ENCODE measurements at regions not wholly inside any gene's neighbourhood (a gene's known extent, or its start where the extent isn't known, plus 50 kb on each side); places are given as distances from the start of the nearest gene placed in this dataset.

DNA sequence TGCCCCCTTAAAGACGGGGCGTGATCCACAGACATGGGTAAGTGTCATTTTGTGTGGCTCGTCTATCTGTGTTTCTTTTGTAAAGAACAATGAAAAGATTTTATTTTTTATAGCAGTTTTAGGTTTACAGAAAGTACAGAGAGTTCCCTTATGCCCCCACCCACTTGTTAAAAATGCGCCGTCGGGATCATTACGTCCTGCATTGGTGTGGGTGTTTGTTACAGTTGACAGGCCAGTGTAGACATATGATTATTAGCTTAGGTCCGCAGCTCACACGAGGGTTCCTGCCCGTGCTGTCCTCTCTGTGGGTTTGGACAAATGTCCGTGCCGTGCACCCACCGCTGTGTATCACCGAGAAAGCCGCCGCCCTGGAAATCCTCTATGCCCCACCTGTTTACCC lies 50.5 kb downstream of the RGS12 start:
- no peak overlapping the region for H3K27ac Mint-ChIP-seq
- POLR2A ChIA-PET = no interaction called here

DNA sequence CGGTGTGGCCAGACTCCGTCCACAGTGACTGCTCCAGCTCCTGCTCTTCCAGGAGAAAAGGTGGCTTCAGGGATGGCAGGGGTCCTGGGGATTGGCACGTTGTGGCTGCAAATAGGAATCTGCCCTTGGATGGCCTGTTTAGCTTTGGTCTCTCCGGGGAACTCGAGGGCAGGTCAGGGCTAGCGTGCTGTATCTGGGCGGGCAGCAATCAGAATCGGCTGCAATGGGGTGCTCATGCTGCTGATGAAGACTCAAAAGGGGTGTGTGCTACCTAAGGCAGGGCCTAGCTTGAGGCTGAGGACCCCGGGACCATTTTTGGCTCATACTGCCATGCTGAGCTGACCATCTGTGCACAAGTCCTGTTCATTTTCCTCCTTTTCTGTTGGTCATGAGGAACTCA lies 51.3 kb downstream of the RGS12 start:
- Mint-ChIP-seq H3K9me3 (no peaks in the 10 kb centered on the region), H3K27ac (no peak overlapping the region), H3K27me3 (no peaks in the 10 kb centered on the region), H3K36me3 (ENCODE audit: low read depth) (no peaks in the 10 kb centered on the region), H3K4me1 (ENCODE audit: low read depth) (peaks cover 21% of the 10 kb centered on the region), H3K4me3 (no peak overlapping the region)
- DNase-seq = no peak
- no peak for ATAC-seq
- intact Hi-C loops (cut with micrococcal nuclease) = no loop called here
- CTCF ChIA-PET = interaction anchor here (0.8 to 1.1 kb wide), 3 partner anchors 11 to 108 kb away, joined by 3 read pairs; no protein-coding TSS in a partner anchor
- TF ChIP-seq, protein P1, sequence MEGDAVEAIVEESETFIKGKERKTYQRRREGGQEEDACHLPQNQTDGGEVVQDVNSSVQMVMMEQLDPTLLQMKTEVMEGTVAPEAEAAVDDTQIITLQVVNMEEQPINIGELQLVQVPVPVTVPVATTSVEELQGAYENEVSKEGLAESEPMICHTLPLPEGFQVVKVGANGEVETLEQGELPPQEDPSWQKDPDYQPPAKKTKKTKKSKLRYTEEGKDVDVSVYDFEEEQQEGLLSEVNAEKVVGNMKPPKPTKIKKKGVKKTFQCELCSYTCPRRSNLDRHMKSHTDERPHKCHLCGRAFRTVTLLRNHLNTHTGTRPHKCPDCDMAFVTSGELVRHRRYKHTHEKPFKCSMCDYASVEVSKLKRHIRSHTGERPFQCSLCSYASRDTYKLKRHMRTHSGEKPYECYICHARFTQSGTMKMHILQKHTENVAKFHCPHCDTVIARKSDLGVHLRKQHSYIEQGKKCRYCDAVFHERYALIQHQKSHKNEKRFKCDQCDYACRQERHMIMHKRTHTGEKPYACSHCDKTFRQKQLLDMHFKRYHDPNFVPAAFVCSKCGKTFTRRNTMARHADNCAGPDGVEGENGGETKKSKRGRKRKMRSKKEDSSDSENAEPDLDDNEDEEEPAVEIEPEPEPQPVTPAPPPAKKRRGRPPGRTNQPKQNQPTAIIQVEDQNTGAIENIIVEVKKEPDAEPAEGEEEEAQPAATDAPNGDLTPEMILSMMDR (IDR thresholded peaks at IDR 0.05) = no peak
- POLR2A ChIA-PET = no interaction called here

More for the DNA sequence above, 50.5 kb downstream of the RGS12 start:
- DNase-seq (no peak), ATAC-seq (no peak)
- no peak overlapping the region for H3K4me3 Mint-ChIP-seq
- CTCF ChIA-PET = no interaction called here
- H3K9me3 Mint-ChIP-seq = no peaks in the 10 kb centered on the region
- peaks cover 21% of the 10 kb centered on the region for H3K4me1 Mint-ChIP-seq (ENCODE audit: low read depth)
- intact Hi-C loops (cut with micrococcal nuclease) = no loop called here
- no peaks in the 10 kb centered on the region for H3K36me3 Mint-ChIP-seq (ENCODE audit: low read depth)
- TF ChIP-seq, protein P1 (IDR thresholded peaks at IDR 0.05) = no peak
- H3K27me3 Mint-ChIP-seq = no peaks in the 10 kb centered on the region

DNA sequence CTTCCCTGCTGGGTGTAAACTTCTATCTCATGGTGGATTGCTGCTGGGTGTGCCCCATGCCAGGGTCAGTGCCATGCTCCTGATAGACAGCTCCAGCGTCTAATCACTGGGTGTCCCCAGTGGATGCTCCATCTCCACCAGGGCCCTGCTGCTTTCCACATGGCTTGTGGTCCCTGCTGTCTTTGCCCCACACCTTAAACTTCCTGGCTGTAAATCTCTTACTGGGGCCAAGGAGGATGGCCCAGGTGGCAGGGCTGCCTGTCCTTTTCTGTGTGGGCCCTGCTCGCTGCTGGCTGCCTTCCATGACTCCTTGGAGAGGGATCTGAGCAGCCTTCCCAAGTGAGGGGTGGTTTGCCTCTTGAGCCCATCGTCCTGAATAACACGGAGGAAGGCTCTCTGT lies 51.8 kb downstream of the RGS12 start:
- Mint-ChIP-seq H3K4me3 (no peak overlapping the region), H3K27me3 (no peaks in the 10 kb centered on the region), H3K4me1 (ENCODE audit: low read depth) (peaks cover 21% of the 10 kb centered on the region), H3K27ac (no peak overlapping the region), H3K9me3 (no peaks in the 10 kb centered on the region), H3K36me3 (ENCODE audit: low read depth) (no peaks in the 10 kb centered on the region)
- ChIA-PET CTCF (interaction anchor here (0.8 to 2.1 kb wide), 4 partner anchors 9 to 108 kb away, joined by 3 to 7 read pairs (median 3); no protein-coding TSS in a partner anchor), POLR2A (no interaction called here)
- intact Hi-C loops (cut with micrococcal nuclease) = no loop called here
- TF ChIP-seq, protein P1 (IDR thresholded peaks at IDR 0.05) = no peak
- DNase-seq (no peak), ATAC-seq (no peak)

DNA sequence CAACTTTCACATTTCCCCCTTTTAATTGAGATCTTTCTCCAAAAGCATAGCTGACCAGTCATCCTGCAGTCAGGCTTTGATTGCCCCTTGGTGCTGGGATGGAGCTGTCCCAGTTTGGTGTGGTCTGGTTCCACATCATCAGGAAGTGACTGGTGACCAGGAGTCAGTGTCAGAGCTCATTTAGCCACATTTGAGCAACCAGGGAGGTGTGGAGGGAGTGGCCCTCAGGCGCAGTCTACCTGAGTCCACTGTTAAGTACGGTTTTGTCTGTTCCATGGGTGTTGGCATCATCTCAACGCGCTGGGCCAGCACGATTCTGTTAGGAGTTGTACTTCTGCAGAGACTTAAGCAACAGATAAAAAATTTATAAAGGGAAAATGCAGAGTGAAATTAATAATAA lies 52.6 kb downstream of the RGS12 start:
- CTCF ChIA-PET = interaction anchor here (1.4 to 4.2 kb wide), 5 partner anchors 10 to 98 kb away, joined by 3 to 35 read pairs (median 7); no protein-coding TSS in a partner anchor
- Mint-ChIP-seq H3K4me1 (ENCODE audit: low read depth) (peaks cover 21% of the 10 kb centered on the region), H3K9me3 (no peaks in the 10 kb centered on the region), H3K27ac (no peak overlapping the region), H3K36me3 (ENCODE audit: low read depth) (no peaks in the 10 kb centered on the region), H3K27me3 (no peaks in the 10 kb centered on the region), H3K4me3 (no peak overlapping the region)
- ATAC-seq (no peak), DNase-seq (no peak)
- TF ChIP-seq, protein P1 (IDR thresholded peaks at IDR 0.05) = no peak
- intact Hi-C loops (cut with micrococcal nuclease) = loop anchor here (5.0 kb wide), 1 partner anchor 97 kb away; the partner anchor contains the start of gene HGFAC
- POLR2A ChIA-PET = interaction anchor here (1.1 kb wide), 1 partner anchor 14 kb away, joined by 4 read pairs; no protein-coding TSS in a partner anchor

DNA sequence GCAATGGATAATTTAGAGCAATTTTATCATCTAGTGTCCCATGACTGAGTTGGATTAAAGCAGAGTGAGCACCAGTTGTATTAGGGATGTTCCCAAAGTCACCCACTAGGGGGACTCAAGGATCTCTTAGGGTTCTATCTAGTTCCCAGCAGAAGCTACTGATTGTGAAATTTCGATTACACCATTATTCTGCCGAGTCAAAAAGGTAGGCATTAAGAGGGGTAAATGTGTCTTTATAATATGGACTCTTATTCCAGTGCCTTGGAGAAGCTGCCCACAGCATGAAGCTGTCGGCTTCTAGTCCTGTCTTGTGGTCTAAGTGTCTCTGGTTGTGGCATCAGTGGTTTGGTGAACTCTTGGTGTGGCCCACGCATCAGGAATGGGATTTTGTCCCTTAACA lies 53.3 kb downstream of the RGS12 start:
- Mint-ChIP-seq H3K27me3 (no peaks in the 10 kb centered on the region), H3K36me3 (ENCODE audit: low read depth) (no peaks in the 10 kb centered on the region), H3K4me3 (no peak overlapping the region), H3K4me1 (ENCODE audit: low read depth) (peaks cover 21% of the 10 kb centered on the region), H3K9me3 (no peaks in the 10 kb centered on the region), H3K27ac (no peak overlapping the region)
- peak; percentile 85 for ATAC-seq
- CTCF ChIA-PET = interaction anchor here (0.6 to 4.2 kb wide), 24 partner anchors 10 to 532 kb away, joined by 3 to 35 read pairs (median 4); no protein-coding TSS in a partner anchor
- DNase-seq = peak; percentile 57
- POLR2A ChIA-PET = interaction anchor here (1.1 kb wide), 1 partner anchor 15 kb away, joined by 4 read pairs; no protein-coding TSS in a partner anchor
- intact Hi-C loops (cut with micrococcal nuclease) = loop anchor here (5.0 kb wide), 1 partner anchor 96 kb away; the partner anchor contains the start of gene HGFAC
- TF ChIP-seq, protein P1 (IDR thresholded peaks at IDR 0.05) = peak; percentile 79
